ENCODE measurements at regions not wholly inside any gene's neighbourhood (a gene's known extent, or its start where the extent isn't known, plus 50 kb on each side); places are given as distances from the start of the nearest gene placed in this dataset.
"Not testable (repeated sequence)": the region's sequence is repeated elsewhere in the genome, so short reads cannot be mapped to it uniquely, and the experiment has no call there.

DNA sequence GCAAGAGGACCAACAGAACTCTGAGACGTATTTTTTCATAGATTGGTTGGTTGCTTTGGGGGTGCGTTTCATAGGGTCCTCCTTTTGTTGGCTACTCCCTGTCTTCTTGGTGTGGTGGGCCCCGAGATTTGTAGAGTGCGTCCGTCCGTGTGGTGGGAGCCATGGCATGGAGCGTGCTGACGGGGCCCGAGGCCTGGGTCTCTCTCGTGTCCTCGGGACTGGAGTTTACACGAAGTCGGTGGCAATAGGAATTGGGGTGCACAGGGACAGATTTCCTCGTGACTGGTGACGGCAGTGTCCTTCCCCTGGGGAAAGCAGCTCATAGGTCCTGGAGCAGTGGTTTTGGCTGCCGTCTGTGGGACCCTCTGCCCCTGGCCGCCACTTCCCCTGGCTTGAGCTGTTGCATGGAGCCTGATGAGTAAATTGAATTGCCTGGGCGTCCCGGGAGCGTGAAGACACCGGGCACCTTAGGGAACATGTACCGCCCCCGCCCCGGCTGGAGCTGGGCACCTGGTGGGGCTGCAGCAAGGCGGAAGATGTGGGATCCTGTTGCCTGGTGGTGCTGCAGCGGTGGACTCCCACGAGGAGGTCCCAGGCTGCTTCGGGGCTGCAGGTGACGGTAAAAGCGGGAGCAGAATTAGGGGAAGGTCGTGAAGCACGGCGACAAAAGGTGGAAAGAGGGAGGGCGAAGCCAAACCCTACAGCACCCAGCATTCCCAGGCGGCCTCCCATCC, 153.7 kb upstream of the ALG10B start:
- H3K27ac Mint-ChIP-seq (ENCODE audit: unreplicated experiment) = no peak overlapping the region
- H3K4me1 Mint-ChIP-seq (ENCODE audit: low read depth) = no peaks in the 10 kb centered on the region
- peaks cover 2% of the 10 kb centered on the region for H3K36me3 Mint-ChIP-seq (ENCODE audit: low read depth)
- TF ChIP-seq, protein P1, sequence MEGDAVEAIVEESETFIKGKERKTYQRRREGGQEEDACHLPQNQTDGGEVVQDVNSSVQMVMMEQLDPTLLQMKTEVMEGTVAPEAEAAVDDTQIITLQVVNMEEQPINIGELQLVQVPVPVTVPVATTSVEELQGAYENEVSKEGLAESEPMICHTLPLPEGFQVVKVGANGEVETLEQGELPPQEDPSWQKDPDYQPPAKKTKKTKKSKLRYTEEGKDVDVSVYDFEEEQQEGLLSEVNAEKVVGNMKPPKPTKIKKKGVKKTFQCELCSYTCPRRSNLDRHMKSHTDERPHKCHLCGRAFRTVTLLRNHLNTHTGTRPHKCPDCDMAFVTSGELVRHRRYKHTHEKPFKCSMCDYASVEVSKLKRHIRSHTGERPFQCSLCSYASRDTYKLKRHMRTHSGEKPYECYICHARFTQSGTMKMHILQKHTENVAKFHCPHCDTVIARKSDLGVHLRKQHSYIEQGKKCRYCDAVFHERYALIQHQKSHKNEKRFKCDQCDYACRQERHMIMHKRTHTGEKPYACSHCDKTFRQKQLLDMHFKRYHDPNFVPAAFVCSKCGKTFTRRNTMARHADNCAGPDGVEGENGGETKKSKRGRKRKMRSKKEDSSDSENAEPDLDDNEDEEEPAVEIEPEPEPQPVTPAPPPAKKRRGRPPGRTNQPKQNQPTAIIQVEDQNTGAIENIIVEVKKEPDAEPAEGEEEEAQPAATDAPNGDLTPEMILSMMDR (IDR thresholded peaks at IDR 0.05) = no peak
- DNase-seq (ENCODE audit: low spot score) = no peak
- no peak overlapping the region for H3K4me3 Mint-ChIP-seq (ENCODE audit: unreplicated experiment)
- peaks cover 39% of the 10 kb centered on the region for H3K9me3 Mint-ChIP-seq (ENCODE audit: low read depth)
- no peaks in the 10 kb centered on the region for H3K27me3 Mint-ChIP-seq (ENCODE audit: low read depth)

DNA sequence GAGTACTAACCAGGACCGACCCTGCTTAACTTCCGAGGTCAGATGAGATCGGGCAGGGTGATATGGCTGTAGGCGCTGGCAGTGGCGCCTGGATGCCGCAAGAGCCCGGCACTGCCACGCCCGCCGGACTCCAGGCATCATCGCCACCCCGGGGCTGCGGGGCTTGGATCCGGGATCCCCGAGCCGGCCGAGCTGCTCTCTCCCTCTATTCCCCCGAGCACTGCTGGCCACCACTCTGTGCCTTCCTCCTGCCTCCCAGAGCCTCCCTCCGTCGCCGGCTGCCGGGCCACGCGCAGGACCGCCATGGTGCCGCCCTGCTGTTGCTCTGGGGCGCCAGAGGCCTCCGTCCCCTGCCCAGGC, 153.2 kb upstream of the ALG10B start:
- H3K27ac Mint-ChIP-seq (ENCODE audit: unreplicated experiment) = no peak overlapping the region
- H3K4me3 Mint-ChIP-seq (ENCODE audit: unreplicated experiment) = no peak overlapping the region
- DNase-seq (ENCODE audit: low spot score) = peak; percentile 82
- TF ChIP-seq, protein P1 (IDR thresholded peaks at IDR 0.05) = no peak
- H3K4me1 Mint-ChIP-seq (ENCODE audit: low read depth) = no peaks in the 10 kb centered on the region
- no peaks in the 10 kb centered on the region for H3K27me3 Mint-ChIP-seq (ENCODE audit: low read depth)
- peaks cover 39% of the 10 kb centered on the region for H3K9me3 Mint-ChIP-seq (ENCODE audit: low read depth)
- H3K36me3 Mint-ChIP-seq (ENCODE audit: low read depth) = peaks cover 2% of the 10 kb centered on the region

DNA sequence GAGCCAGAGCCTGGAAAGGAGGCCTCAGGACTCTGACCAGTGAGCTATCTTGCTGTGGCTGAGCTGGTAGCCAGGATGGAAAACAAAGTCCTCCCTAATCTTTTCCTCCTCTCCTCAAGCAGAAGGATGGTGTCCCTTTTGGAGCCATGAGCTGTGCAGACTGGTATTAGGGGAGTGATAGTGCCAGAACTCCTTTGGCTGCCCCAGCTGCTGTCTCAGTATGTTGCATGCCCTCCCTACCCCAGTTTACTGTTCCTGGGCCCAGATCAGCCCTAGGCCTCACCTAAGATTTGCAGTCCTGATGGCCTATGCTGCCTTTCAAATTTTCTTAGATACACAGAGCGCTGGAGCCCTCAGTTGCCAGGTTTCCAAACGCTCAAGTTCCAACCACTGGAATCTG, 150.3 kb upstream of the ALG10B start:
- TF ChIP-seq, protein P1 (IDR thresholded peaks at IDR 0.05) = no peak
- Mint-ChIP-seq H3K27me3 (ENCODE audit: low read depth) (no peaks in the 10 kb centered on the region), H3K4me1 (ENCODE audit: low read depth) (no peaks in the 10 kb centered on the region), H3K9me3 (ENCODE audit: low read depth) (peaks cover 50% of the 10 kb centered on the region), H3K36me3 (ENCODE audit: low read depth) (peaks cover 2% of the 10 kb centered on the region), H3K4me3 (ENCODE audit: unreplicated experiment) (no peak overlapping the region), H3K27ac (ENCODE audit: unreplicated experiment) (no peak overlapping the region)
- peak; percentile 21 for DNase-seq (ENCODE audit: low spot score)

DNA sequence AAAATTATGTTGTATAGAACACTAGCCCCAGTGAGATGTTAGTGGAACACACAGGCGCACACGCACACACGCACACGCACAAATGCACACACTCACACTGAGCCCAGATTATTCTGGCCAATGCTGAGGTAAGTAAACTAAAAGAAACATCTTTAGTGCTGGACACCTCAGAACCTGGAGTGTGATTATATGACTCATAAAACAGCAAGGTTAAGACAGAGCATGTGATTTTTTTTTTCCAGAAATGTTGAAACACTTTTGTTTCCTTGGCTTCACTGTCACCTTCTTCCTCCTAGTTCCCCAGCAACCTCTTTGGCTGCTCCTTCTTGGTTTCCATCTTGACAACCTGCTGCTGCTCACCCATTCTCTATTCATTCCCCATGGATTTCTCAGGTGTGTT, 141.0 kb upstream of the ALG10B start:
- Mint-ChIP-seq H3K36me3 (ENCODE audit: low read depth) (no peaks in the 10 kb centered on the region), H3K9me3 (ENCODE audit: low read depth) (peaks cover 48% of the 10 kb centered on the region), H3K27me3 (ENCODE audit: low read depth) (no peaks in the 10 kb centered on the region), H3K4me3 (ENCODE audit: unreplicated experiment) (no peak overlapping the region), H3K4me1 (ENCODE audit: low read depth) (no peaks in the 10 kb centered on the region), H3K27ac (ENCODE audit: unreplicated experiment) (no peak overlapping the region)
- TF ChIP-seq, protein P1 (IDR thresholded peaks at IDR 0.05) = no peak
- DNase-seq (ENCODE audit: low spot score) = no peak

DNA sequence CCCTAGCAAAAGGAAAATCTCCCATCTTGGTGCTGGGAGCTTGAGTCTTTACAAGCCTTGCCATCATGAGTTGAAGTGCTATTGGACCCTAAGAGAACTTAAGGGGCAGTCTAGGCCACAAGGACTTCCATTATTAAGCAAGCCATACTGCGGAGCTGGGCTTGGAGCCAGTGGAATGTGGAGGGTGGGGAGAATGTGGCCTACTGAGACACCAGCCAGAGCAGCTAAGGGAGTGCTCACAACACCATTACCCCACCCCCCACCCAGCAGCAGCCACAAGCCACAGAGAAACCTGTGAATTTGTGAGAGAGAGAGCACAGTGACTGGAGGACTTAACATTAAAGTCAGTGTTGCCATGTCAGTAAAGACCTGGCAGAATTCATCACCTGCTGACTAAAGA, 133.0 kb upstream of the ALG10B start:
- H3K36me3 Mint-ChIP-seq (ENCODE audit: low read depth); H3K4me1 Mint-ChIP-seq (ENCODE audit: low read depth); H3K27me3 Mint-ChIP-seq (ENCODE audit: low read depth); H3K4me3 Mint-ChIP-seq (ENCODE audit: unreplicated experiment); DNase-seq (ENCODE audit: low spot score); H3K27ac Mint-ChIP-seq (ENCODE audit: unreplicated experiment): not testable (repeated sequence)
- H3K9me3 Mint-ChIP-seq (ENCODE audit: low read depth) = peaks cover 40% of the 10 kb centered on the region

DNA sequence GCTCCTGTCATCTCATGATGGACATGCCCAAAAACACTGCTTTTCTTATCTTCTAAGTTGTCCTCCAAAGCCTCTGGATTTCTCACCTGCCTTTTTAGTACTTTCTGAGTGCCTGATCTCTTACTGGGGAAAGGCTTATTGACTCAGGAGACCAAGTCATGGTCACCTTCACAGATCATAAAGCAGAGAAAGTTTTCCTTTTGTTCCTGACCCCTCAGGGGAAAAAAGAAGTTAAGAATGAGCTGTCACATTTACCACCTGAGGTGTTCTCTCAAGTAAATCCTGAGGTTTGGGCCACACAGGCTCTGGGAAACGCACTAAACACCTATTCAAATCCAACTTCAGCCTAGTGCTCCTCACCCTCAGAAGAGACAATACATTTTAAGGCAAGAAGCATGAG, 119.3 kb upstream of the ALG10B start:
- peaks cover 48% of the 10 kb centered on the region for H3K9me3 Mint-ChIP-seq (ENCODE audit: low read depth)
- H3K4me1 Mint-ChIP-seq (ENCODE audit: low read depth); H3K27me3 Mint-ChIP-seq (ENCODE audit: low read depth); H3K36me3 Mint-ChIP-seq (ENCODE audit: low read depth); DNase-seq (ENCODE audit: low spot score); H3K4me3 Mint-ChIP-seq (ENCODE audit: unreplicated experiment); H3K27ac Mint-ChIP-seq (ENCODE audit: unreplicated experiment): not testable (repeated sequence)

Data from chondrocyte (in vitro differentiated cells).